ENCODE measurements at regions not wholly inside any gene's neighbourhood (a gene's known extent, or its start where the extent isn't known, plus 50 kb on each side); places are given as distances from the start of the nearest gene placed in this dataset.

- peak; percentile 81 for TF ChIP-seq CTCF (conservative IDR thresholded peaks at IDR 0.05; ENCODE audit: low read depth, low read length)
- no peak for TF ChIP-seq EZH2 (IDR thresholded peaks at IDR 0.05; ENCODE audit: low read length, unreplicated experiment)
Measured at GRCh38 chr14:22314183-22314820, 274.7 kb downstream of the DAD1 start.
